ENCODE measurements at regions not wholly inside any gene's neighbourhood (a gene's known extent, or its start where the extent isn't known, plus 50 kb on each side); places are given as distances from the start of the nearest gene placed in this dataset.

- peaks cover 93% of the 10 kb centered on the region for H3K79me2 ChIP-seq (ENCODE audit: insufficient read depth, low read length)
- H3K36me3 ChIP-seq (ENCODE audit: insufficient read depth, low read length) = peaks cover 16% of the 10 kb centered on the region
- H3K9me3 ChIP-seq (ENCODE audit: low read depth, low read length) = no peaks in the 10 kb centered on the region
- H3K4me1 ChIP-seq (ENCODE audit: insufficient read depth, low read length) = peaks cover 37% of the 10 kb centered on the region
- H3K27ac ChIP-seq (ENCODE audit: low read depth, low read length) = peak overlapping the region; percentile 26
- H2AFZ ChIP-seq (ENCODE audit: low read length) = no peak overlapping the region
- no peak for TF ChIP-seq CTCF (IDR thresholded peaks at IDR 0.05; ENCODE audit: extremely low read depth, low read depth, low read length)
- no peaks in the 10 kb centered on the region for H3K27me3 ChIP-seq (ENCODE audit: insufficient read depth, low read length)
- H4K20me1 ChIP-seq (ENCODE audit: insufficient read depth, low read length) = peaks cover 62% of the 10 kb centered on the region
- no peak overlapping the region for H3K4me3 ChIP-seq (ENCODE audit: insufficient read depth, low read length)
- no peak overlapping the region for H3K4me2 ChIP-seq (ENCODE audit: insufficient read depth, low read length)
- DNase-seq (ENCODE audit: insufficient read length, low spot score, missing footprints) = no peak
Observed at GRCh38 chr17:77416105-77416713, 275.4 kb downstream of the SEC14L1 start.

- Histone ChIP-seq H4K20me1 (ENCODE audit: insufficient read depth, low read length) (peaks cover 74% of the 10 kb centered on the region), H3K36me3 (ENCODE audit: insufficient read depth, low read length) (peaks cover 12% of the 10 kb centered on the region), H3K27me3 (ENCODE audit: insufficient read depth, low read length) (no peaks in the 10 kb centered on the region)
Observed at GRCh38 chr17:77417575-77417974, 276.8 kb downstream of the SEC14L1 start.

GRCh38 chr17:77418609-77419008 lies 277.8 kb downstream of the SEC14L1 start:
- H3K4me1 ChIP-seq (ENCODE audit: insufficient read depth, low read length) = peaks cover 34% of the 10 kb centered on the region
- H4K20me1 ChIP-seq (ENCODE audit: insufficient read depth, low read length) = peaks cover 74% of the 10 kb centered on the region
- no peak for TF ChIP-seq CTCF (IDR thresholded peaks at IDR 0.05; ENCODE audit: extremely low read depth, low read depth, low read length)
- H3K36me3 ChIP-seq (ENCODE audit: insufficient read depth, low read length) = peaks cover 12% of the 10 kb centered on the region
- H3K79me2 ChIP-seq (ENCODE audit: insufficient read depth, low read length) = peaks cover 97% of the 10 kb centered on the region
- peak; percentile 84 for DNase-seq (ENCODE audit: insufficient read length, low spot score, missing footprints)
- no peak overlapping the region for H3K4me3 ChIP-seq (ENCODE audit: insufficient read depth, low read length)
- no peaks in the 10 kb centered on the region for H3K27me3 ChIP-seq (ENCODE audit: insufficient read depth, low read length)
- no peak overlapping the region for H3K4me2 ChIP-seq (ENCODE audit: insufficient read depth, low read length)
- no peak overlapping the region for H2AFZ ChIP-seq (ENCODE audit: low read length)
- no peak overlapping the region for H3K27ac ChIP-seq (ENCODE audit: low read depth, low read length)
- no peaks in the 10 kb centered on the region for H3K9me3 ChIP-seq (ENCODE audit: low read depth, low read length)

More at GRCh38 chr17:77417575-77417974, 276.8 kb downstream of the SEC14L1 start:
- no peak for DNase-seq (ENCODE audit: insufficient read length, low spot score, missing footprints)
- Histone ChIP-seq H2AFZ (ENCODE audit: low read length) (no peak overlapping the region), H3K79me2 (ENCODE audit: insufficient read depth, low read length) (peaks cover 94% of the 10 kb centered on the region), H3K4me3 (ENCODE audit: insufficient read depth, low read length) (no peak overlapping the region), H3K4me2 (ENCODE audit: insufficient read depth, low read length) (no peak overlapping the region), H3K4me1 (ENCODE audit: insufficient read depth, low read length) (peaks cover 33% of the 10 kb centered on the region), H3K27ac (ENCODE audit: low read depth, low read length) (no peak overlapping the region), H3K9me3 (ENCODE audit: low read depth, low read length) (no peaks in the 10 kb centered on the region)
- no peak for TF ChIP-seq CTCF (IDR thresholded peaks at IDR 0.05; ENCODE audit: extremely low read depth, low read depth, low read length)

DNA sequence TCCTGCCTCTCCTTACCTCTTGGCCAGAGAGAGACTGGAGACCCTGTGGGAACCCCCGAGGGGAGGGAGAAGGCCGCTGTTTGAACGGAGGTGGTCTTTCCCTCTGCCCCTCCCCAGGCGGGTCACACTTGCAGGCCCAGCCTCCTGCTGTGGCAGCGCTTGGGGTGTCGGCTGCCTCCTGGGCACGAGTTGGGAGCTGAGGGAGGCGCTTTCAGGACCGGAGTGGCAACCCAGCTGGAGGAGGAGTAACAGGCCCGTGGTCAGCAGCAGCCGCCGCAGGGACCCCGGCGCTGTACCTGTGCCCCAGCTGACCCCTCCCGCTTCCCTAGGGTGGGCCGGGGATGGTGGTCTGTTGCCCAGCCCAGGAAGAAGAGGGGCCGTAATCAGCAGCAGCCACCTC lies 278.3 kb downstream of the SEC14L1 start:
- no peak for TF ChIP-seq CTCF (IDR thresholded peaks at IDR 0.05; ENCODE audit: extremely low read depth, low read depth, low read length)
- Histone ChIP-seq H3K27me3 (ENCODE audit: insufficient read depth, low read length) (no peaks in the 10 kb centered on the region), H3K79me2 (ENCODE audit: insufficient read depth, low read length) (peaks cover 97% of the 10 kb centered on the region), H3K27ac (ENCODE audit: low read depth, low read length) (no peak overlapping the region), H4K20me1 (ENCODE audit: insufficient read depth, low read length) (peaks cover 77% of the 10 kb centered on the region), H2AFZ (ENCODE audit: low read length) (no peak overlapping the region), H3K36me3 (ENCODE audit: insufficient read depth, low read length) (peaks cover 12% of the 10 kb centered on the region), H3K4me2 (ENCODE audit: insufficient read depth, low read length) (no peak overlapping the region), H3K4me3 (ENCODE audit: insufficient read depth, low read length) (no peak overlapping the region), H3K9me3 (ENCODE audit: low read depth, low read length) (no peaks in the 10 kb centered on the region), H3K4me1 (ENCODE audit: insufficient read depth, low read length) (peaks cover 37% of the 10 kb centered on the region)
- DNase-seq (ENCODE audit: insufficient read length, low spot score, missing footprints) = no peak
